NCI-H146 (cell line): ENCODE measurements at regions not wholly inside any gene's neighbourhood (a gene's known extent, or its start where the extent isn't known, plus 50 kb on each side); places are given as distances from the start of the nearest gene placed in this dataset.
A peak's percentile ranks its signal among the peaks of the same experiment; 100 is the strongest.
"Not testable (repeated sequence)": the region's sequence is repeated elsewhere in the genome, so short reads cannot be mapped to it uniquely, and the experiment has no call there.

ENCODE experiments used
- DNase-seq: peaks from one replicate; lab custom pipeline; 2025; lab: John Stamatoyannopoulos, UW

DNA sequence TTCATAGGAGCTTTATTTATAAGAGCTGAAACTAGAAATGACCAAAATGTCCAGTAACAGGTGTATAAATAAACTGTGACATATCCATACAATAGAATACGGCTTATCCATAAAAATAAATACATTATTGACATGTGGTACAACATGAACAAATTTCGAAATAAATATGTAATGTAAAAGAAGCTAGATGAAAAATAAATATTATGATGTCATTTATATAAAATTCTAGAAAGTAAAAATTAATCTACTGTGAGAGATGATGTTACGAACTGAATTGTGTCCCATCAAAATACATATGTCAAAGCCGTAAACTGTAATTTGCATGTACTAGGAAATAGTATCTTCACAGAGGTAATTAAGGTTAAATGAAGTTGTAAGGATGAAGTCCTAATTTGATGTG lies 1104.9 kb downstream of the NSUN3 start:
- no peak for DNase-seq

DNA sequence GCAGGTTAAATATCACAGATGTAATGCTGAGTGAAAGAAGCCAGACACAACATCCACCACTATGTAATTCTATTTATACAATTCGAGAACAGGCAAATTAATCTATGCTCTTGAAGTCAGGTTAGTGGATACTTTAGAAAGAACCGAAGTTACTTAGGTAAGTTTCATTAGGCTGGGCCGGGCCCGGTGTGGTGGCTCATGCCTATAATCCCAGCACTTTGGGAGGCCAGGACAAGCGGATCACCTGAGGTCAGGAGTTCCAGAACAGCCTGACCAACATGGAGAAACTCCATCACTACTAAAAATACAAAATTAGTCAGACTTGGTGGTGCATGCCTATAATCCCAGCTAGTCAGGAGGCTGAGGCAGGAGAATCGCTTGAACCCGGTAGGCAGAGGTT lies 1105.7 kb downstream of the NSUN3 start:
- no peak for DNase-seq

DNA sequence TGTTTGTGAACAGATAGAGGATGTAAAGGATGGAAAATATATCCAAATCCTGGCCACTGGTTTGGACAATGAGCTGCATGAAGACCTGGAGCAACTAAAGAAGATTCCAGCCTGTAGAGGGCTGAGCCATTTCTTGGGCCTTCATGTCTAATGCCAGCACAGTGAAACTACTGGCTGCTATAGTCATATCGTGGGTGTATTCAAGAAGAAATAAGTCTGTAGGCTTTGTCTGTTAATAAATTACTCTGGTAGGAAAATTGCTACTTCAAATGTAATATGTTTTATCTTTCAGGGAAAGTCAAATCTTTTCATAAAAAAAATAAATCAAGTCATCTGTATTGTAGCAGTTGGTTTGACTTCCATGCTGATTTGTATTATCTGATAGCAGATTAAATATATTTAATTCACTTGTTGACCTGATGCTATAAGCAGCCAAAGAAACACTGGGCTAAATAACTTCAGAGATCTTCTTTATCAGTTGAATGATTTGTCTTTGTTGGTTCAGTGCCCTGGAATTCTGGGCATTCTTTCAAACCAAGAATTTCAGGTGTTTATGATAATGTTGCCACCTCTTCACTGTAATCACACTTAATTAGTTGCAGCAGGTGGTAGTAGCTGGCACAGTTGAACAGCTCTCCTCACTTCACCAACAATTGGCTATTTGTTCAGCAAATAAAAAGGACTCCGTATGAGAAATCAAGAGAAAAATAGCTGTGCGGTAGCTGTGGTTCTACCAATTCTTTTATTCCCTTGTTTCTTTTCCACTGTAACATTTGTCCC lies 1109.5 kb downstream of the NSUN3 start:
- peak; percentile 74 for DNase-seq

DNA sequence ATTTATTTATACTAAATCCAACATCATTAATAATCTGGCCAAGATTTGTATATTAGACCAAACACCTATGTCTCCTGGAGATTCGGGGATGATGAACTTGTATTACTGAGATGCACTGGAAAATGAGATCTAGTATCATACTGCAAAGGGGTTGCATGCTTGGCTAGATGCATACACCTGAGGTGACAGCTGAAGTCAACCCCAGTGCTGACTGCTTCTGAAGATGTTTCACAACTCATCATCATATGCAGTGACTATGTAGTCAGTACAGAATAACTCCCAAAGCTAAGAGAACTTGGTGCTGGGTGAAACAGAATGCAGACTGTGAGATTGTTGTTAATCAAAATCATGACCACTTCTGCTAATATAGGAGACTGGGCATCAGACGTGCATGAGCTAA lies 1114.2 kb downstream of the NSUN3 start:
- DNase-seq, result no peak

DNA sequence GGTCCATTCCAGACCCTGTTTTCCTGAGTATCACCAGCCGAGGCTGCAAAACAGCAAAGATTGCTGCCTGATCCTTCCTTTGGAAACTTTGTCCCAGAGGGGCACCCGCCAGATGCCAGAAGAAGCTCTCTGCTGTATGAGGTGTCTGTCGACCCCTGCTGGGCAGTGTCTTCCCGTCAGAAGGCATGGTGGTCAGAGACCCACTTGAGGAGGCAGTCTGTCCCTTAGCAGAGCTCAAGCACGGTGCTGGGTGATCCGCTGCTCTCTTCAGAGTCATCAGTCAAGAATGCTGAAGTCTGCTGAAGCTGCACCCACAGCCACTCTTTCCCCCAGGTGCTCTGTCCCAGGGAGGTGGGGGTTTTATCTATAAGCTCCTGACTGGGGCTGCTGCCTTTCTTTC lies 1121.2 kb downstream of the NSUN3 start:
- no peak for DNase-seq

DNA sequence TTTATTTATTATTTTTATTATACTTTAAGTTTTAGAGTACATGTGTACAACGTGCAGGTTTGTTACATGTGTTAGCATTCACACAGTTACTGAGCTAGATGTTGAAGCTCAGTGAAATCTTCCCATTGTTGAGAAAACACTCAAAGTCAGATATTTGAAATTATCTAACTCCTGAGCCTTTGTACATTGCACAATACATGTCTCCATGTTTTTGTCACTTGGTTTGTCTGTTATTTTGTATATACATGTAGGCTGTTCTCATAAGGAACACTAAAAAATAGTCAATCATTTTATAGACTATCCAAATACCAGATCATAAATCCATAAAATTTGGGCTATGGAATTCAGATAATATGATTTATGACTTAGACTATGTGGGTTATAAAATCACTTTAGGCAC lies 1126.5 kb downstream of the NSUN3 start:
- no peak for DNase-seq

DNA sequence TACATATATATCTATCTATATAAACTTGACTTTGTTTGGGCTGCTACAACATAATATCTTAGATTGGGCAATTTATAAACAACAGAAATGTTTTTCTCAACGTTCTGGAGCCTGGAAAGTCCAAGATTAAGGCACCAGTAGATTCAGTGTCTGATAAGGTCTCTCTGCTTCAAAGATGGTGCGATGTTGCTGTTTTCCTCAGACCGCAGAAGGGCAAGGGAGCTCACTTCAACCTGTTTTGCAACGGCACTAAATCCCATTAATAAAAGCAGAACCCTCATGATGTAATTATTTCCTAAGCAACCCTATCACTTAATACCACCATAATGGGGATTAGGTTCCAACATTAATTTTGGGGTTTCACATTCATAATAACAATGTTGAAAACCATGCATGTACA lies 1134.8 kb downstream of the NSUN3 start:
- no peak for DNase-seq

DNA sequence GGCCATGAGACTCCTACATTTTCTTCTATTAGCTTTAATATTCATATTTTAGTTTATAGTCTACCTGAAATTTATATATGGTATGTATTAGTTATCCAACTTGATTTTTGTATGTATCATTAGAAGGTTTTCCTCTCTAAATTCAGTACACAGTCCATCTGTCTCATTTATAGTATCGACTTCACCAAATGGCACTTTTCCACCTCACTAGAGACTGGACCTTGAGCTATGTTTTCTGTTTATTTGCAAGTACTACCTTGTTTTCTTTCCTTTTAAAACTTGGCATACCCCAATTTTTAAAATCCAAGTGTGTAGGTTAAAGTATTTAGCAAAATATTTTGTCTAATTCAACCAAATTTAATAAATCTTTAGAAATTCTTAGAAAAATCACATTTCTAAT lies 1137.5 kb downstream of the NSUN3 start:
- DNase-seq, result no peak

DNA sequence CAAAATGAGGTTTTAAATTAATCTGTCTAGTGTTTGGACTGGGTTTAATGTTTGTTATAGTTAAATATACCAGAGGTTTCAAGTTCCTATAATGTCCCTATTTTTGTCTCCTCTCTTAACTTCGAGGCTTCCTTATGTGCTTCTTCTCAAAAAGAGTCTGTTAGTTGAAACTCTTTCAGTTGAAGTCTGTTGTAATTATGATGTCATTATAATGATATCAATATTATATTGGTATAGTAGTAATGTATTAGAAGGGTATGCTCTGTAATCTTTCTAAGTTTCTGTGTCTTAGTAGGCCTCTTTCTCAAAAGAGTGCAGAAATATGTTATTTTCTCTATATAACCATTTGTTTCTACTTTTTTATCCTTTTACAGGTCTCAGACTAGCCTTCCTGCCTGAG lies 1148.0 kb downstream of the NSUN3 start:
- DNase-seq, result no peak

DNA sequence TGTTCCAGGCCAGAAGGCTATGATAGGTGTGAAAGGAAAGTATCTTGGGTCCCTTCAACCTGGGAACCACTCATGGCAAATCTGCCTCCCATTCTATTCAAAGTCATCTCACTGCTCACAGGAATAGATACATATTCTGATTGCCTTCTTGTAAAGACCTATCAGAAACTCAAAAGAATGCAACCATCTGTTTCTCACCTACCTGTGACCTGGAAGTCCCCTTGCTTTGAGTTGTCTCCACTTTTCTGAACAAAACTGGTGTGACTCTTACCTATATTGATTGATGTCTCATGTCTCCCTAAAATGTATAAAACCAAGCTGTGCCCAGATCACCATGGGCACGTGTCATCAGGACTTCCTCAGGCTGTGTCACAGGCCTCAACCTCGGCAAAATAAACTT lies 1149.3 kb downstream of the NSUN3 start:
- DNase-seq, result no peak

DNA sequence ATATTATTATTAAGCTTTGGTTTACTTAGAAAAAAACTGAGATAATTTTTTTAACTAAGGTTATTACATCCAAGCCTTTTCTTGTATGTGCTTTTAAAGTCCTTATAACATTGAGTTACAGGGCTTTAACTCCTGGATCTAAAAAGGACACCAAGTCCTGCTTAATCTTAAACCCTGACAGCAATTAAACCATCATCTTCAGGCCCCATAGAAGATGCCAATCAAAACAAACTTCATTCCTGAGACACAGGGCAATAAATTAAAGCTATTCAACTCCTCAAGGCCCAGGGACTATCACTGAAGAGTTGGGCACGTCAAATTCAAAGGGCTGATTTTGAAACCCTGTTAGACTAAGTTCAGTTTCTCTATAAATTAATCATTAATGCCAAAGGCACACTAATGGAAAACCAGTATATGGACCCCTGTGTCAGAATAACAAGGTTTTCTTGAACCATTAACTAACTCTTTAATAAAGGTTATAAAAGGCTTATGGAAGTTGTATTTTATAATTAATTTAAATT lies 1152.6 kb downstream of the NSUN3 start:
- no peak for DNase-seq

DNA sequence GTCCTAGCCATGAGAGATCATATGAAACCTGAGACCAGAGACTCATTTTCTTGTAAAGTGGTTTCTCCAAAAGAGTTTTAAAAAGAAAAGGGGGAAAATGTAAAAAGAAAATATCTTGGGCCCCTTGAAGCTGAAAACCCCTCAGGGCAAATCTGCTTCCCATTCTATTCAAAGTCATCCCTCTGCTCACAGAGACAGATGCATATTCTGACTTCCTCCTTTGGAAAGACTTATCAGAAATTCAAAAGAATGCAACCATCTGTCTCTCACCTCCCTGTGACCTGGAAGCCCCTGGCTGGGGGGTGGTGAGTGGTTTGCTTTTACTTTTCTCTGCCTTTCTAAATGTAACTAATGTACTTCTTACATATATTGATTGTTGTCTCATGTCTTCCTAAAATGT lies 1154.8 kb downstream of the NSUN3 start:
- no peak for DNase-seq

DNA sequence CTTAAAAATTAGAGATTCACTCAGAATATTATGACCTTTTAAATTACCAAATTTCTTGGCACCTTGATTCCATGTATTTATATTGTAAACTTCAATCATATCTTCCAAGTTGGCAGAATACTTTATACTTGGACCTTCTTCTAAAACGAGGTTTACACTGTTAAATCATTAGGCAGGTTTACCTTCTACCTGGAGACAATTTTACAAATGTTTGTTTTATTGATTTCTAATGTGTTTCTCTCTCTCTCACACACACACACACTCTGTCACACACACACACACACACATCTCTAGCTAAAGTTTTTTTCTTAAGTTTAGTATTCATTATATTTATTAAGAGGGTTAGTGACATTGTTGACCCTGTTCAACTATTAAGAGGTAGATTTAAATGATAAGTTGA lies 1155.6 kb downstream of the NSUN3 start:
- no peak for DNase-seq

DNA sequence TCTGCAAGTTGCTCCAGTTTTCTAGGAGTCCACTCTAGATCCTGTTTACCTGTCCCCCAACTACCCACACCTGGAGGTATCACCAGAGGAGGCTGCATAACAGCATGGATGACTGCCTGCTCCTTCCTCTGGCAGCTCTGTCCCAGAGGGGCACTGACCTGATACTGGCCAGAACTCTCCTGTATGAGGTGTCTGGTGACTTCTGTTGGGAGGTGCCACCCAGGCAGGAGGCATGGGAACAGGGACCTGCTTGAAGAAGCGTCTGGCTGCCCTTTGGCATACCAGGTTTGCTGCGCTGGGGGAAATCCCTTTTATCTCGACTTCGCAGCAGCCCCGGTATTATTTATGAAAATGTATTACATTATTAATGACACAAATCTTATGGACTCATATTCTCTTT lies 1163.6 kb downstream of the NSUN3 start:
- no peak for DNase-seq

DNA sequence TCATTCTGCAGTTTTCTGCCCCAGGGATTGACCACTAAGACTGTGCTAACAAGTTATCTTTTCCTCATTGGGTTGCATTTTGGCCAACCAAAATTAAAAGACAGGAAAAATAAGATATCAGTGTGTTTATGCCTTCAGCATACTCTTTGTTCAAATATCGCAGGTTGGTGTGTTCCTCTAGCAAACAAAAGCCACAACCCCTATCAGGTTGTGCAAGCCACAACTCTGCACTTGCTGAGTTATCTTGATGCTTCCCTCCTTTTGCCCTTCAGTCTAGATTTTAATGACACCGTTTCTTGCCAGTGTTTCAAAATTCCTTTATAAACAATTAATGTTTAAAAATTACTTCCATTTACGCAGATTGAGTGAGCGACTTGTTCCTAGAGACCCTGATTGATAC lies 1164.2 kb downstream of the NSUN3 start:
- DNase-seq, result no peak

DNA sequence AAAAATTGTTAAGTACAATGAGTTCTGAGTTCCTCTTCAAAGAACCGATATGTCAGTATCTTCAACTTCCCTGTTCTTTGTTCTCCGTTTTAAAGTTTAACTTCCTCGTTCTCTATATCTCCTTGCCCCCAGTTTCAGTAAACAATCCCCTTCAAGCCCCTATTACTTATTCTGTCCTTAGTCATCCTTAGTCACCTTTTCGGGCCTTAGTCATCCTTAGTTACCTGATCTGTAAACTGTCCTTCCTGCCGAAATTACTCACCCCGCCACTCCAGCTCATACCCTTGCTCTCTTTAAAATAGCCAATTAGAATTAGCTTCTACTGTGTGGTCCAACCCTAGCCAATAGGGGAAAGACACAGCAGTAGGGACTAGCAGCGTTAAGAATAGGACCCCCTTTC lies 1165.6 kb downstream of the NSUN3 start:
- DNase-seq, result no peak

DNA sequence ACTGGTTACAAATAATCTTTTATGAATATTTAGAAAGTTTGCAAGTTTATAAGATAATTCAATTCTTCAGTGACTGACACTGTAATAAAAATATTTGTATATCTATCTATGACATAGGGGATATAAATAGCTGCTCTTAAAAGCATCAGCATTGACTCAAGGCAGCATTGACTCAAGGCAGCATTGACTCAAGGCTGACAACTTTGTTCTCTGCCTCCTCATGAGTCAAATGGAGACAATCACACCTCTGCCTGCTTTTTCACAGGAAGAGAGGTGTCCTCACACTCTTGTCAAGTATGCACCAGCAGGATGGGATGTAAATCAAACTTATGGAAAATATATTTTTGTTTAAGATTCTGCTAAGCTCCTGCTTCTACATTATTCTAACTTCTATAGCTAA lies 1173.1 kb downstream of the NSUN3 start:
- no peak for DNase-seq

DNA sequence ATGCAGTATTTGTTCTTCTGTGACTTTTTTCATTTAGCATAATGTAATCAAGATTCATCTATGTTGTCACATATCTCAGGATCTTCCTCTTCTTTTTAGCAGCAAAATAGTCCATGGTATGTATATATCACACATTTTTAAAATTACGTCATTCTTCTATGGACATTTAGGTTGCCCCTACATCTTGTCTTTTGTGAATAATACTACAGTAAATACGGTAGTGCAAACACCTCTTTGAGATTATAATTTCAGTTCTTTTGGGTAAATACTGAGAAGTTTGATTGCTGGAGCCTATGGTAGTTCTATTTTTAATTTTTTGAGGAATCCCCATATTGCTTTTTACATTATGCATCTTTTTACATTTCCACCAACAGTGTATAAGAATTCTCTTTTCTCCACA lies 1174.9 kb downstream of the NSUN3 start:
- no peak for DNase-seq

DNA sequence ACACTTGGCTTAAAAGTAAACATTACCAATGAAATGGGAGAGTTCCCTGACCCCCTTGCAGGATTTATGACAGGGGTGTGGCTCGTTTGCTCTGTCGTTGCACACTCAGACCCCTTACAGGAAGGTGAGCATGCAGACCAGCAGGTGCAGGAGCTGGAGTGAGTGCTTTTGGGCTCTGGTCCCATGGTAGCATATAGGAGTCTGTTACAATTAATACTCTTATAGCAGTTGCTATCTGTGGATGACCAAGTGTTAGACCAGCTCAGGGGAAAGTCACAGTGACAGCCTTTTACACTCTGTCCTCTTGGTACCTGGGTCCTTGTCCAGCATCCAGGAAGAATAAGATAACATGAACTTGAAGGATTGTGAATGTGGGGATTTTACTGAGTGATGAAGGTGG lies 1177.5 kb downstream of the NSUN3 start:
- DNase-seq, result no peak

DNA sequence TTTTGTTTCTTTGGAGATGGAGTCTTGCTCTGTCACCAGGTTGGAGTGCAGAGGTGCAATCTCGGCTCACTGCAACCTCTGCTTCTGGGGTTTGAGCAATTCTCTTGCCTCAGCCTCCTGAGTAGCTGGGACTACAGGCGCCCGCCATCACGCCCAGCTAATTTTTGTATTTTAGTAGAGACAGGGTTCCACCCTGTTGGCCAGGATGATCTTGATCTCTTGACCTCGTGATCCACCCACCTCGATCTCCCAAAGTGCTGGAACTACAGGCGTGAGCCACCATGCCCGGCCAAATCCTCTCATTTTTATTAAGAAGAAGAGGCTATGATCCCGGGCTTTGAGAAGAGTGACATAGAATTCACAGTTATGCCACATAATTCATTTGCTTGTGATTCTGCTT lies 1178.4 kb downstream of the NSUN3 start:
- DNase-seq, result not testable (repeated sequence)

DNA sequence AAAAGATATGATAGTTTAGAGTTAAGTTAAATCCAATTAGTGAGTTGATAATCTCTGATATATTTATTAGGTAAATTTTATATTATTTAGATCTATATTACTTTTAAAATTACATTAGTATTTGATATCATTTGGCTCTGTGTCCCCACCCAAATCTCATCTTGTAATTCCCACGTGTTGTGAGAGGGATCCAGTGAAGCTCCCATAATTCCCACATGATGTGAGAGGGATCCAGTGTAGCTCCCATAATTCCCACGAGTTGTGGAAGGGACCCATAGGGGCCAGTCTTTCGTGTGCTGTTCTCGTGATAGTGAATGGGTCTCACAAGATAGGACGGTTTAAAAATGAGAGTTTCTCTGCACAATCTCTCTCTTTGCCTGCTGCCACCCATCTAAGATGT lies 1183.6 kb downstream of the NSUN3 start:
- no peak for DNase-seq

DNA sequence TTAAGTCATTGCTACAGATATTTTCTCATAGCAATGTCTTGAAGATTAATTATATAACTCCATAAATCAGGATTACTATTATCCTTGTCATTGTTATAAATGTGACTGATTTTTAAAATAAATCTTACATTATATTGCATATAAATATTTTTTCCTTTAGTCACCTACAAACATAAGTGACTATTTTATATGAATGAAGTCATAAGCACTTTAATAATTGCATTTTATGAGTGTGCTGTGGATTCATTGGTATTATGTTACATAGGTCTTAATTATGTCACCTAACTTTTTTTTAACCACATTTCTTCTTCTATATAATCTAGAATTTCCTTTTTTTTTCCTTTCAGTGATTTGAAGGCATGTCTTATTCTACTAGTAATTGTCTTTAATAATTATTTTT lies 1191.2 kb downstream of the NSUN3 start:
- DNase-seq, result no peak

DNA sequence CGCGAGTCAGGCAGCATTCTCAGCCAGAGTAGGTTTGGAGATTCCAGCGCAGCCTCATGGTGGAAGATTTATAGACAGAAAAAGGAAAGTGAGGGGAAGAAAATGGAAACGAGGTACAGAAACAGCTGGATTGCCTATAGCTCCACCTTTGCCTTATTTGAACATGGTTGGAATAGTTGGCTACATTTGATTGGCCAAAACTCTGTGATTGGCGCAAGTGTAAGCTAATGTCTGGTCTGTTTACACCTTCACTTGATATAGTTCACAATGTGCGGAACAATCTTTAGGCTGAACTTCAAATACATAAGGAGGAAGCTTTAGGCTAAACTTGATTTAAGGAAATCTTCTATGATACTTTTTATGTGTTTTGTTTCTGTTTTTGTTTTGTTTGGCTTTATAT lies 1191.9 kb downstream of the NSUN3 start:
- DNase-seq, result no peak

DNA sequence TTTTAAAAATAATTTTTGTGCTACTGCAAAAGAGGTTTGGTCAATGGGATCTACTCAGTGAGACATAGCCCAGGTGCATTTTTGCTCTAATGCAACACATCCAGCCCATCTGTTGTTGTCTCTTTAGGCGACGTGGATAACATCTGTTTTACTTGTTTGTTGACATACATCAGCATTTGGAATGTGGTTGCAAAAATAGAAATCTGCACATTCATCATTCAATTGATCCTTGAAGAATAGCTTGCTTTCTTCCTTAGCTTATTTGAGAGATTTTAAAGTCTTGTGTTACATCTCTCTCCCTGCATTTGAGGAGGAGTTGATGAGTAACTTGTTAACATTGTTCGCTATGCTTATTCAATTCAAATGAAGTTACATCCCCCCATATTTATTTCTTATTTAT lies 1202.3 kb downstream of the NSUN3 start:
- no peak for DNase-seq
